ENCODE measurements at regions not wholly inside any gene's neighbourhood (a gene's known extent, or its start where the extent isn't known, plus 50 kb on each side); places are given as distances from the start of the nearest gene placed in this dataset.

- no peaks in the 10 kb centered on the region for H3K9me3 ChIP-seq (ENCODE audit: low read depth)
- H3K27me3 ChIP-seq, result no peaks in the 10 kb centered on the region
- H3K4me2 ChIP-seq, result no peak overlapping the region
- H3K4me3 ChIP-seq, result no peak overlapping the region
- no peak overlapping the region for H2AFZ ChIP-seq
- no peaks in the 10 kb centered on the region for H3K4me1 ChIP-seq (ENCODE audit: insufficient read depth)
- H3K79me2 ChIP-seq, result no peaks in the 10 kb centered on the region
- no peak for DNase-seq (ENCODE audit: low spot score)
- H3K9me2 ChIP-seq (replicated peaks; ENCODE audit: insufficient read depth), result no peaks in the 10 kb centered on the region
- H3K27ac ChIP-seq, result peak overlapping the region; percentile 28
- H3K36me3 ChIP-seq (replicated peaks; ENCODE audit: insufficient read depth, low read depth), result no peaks in the 10 kb centered on the region
- TF ChIP-seq EZH2phosphoT487 (IDR thresholded peaks at IDR 0.05; ENCODE audit: low read depth, severe bottlenecking, unreplicated experiment), result no peak
- no peak for TF ChIP-seq EZH2 (IDR thresholded peaks at IDR 0.05; ENCODE audit: borderline replicate concordance)
- no peak for TF ChIP-seq CTCF (IDR thresholded peaks at IDR 0.05; ENCODE audit: poor library complexity)
- 49% methylated on average over 2 of the region's 2 CpGs for WGBS (ENCODE audit: low lambda C conversion rate, missing lambda C conversion rate)
- no peaks in the 10 kb centered on the region for H4K20me1 ChIP-seq (ENCODE audit: insufficient read depth, poor library complexity, severe bottlenecking)
These were observed 141.1 kb upstream of the DAP start for GRCh38 chr5:10902145-10902544.

- no peaks in the 10 kb centered on the region for H3K36me3 ChIP-seq (replicated peaks; ENCODE audit: insufficient read depth, low read depth)
- TF ChIP-seq EZH2phosphoT487 (IDR thresholded peaks at IDR 0.05; ENCODE audit: low read depth, severe bottlenecking, unreplicated experiment) (no peak), CTCF (IDR thresholded peaks at IDR 0.05; ENCODE audit: poor library complexity) (no peak)
- 80% methylated on average over 4 of the region's 4 CpGs for WGBS (ENCODE audit: low lambda C conversion rate, missing lambda C conversion rate)
These were observed 137.5 kb upstream of the DAP start for GRCh38 chr5:10898514-10898913.

GRCh38 chr5:10896016-10896415, 135.0 kb upstream of the DAP start:
- Histone ChIP-seq H3K4me1 (ENCODE audit: insufficient read depth) (no peaks in the 10 kb centered on the region), H3K79me2 (no peaks in the 10 kb centered on the region), H2AFZ (no peak overlapping the region), H3K27ac (no peak overlapping the region), H3K9me2 (replicated peaks; ENCODE audit: insufficient read depth) (no peaks in the 10 kb centered on the region), H3K4me2 (no peak overlapping the region), H3K4me3 (no peak overlapping the region), H3K27me3 (no peaks in the 10 kb centered on the region), H4K20me1 (ENCODE audit: insufficient read depth, poor library complexity, severe bottlenecking) (no peaks in the 10 kb centered on the region), H3K9me3 (ENCODE audit: low read depth) (no peaks in the 10 kb centered on the region), H3K36me3 (replicated peaks; ENCODE audit: insufficient read depth, low read depth) (no peaks in the 10 kb centered on the region)
- TF ChIP-seq EZH2 (IDR thresholded peaks at IDR 0.05; ENCODE audit: borderline replicate concordance) (no peak), EZH2phosphoT487 (IDR thresholded peaks at IDR 0.05; ENCODE audit: low read depth, severe bottlenecking, unreplicated experiment) (no peak)
- peak; percentile 27 for DNase-seq (ENCODE audit: low spot score)
- 54% methylated on average over 1 of the region's 1 CpG for WGBS (ENCODE audit: low lambda C conversion rate, missing lambda C conversion rate)

More at GRCh38 chr5:10898514-10898913, 137.5 kb upstream of the DAP start:
- no peak overlapping the region for H3K4me3 ChIP-seq
- no peaks in the 10 kb centered on the region for H3K27me3 ChIP-seq
- no peak overlapping the region for H3K4me2 ChIP-seq
- no peaks in the 10 kb centered on the region for H3K4me1 ChIP-seq (ENCODE audit: insufficient read depth)
- no peaks in the 10 kb centered on the region for H3K9me3 ChIP-seq (ENCODE audit: low read depth)
- H4K20me1 ChIP-seq (ENCODE audit: insufficient read depth, poor library complexity, severe bottlenecking), result no peaks in the 10 kb centered on the region
- no peaks in the 10 kb centered on the region for H3K9me2 ChIP-seq (replicated peaks; ENCODE audit: insufficient read depth)
- no peak overlapping the region for H2AFZ ChIP-seq
- DNase-seq (ENCODE audit: low spot score), result no peak
- H3K27ac ChIP-seq, result no peak overlapping the region
- H3K79me2 ChIP-seq, result no peaks in the 10 kb centered on the region

- DNase-seq (ENCODE audit: low spot score), result no peak
- no peak overlapping the region for H2AFZ ChIP-seq
- TF ChIP-seq EZH2phosphoT487 (IDR thresholded peaks at IDR 0.05; ENCODE audit: low read depth, severe bottlenecking, unreplicated experiment), result no peak
- no peak for TF ChIP-seq CTCF (IDR thresholded peaks at IDR 0.05; ENCODE audit: poor library complexity)
- no peak for TF ChIP-seq EZH2 (IDR thresholded peaks at IDR 0.05; ENCODE audit: borderline replicate concordance)
These were observed 133.5 kb upstream of the DAP start for GRCh38 chr5:10894445-10895054.

More at GRCh38 chr5:10894445-10895054, 133.5 kb upstream of the DAP start:
- Histone ChIP-seq H3K4me1 (ENCODE audit: insufficient read depth) (no peaks in the 10 kb centered on the region), H3K9me2 (replicated peaks; ENCODE audit: insufficient read depth) (no peaks in the 10 kb centered on the region), H3K27me3 (no peaks in the 10 kb centered on the region), H3K9me3 (ENCODE audit: low read depth) (no peaks in the 10 kb centered on the region), H3K27ac (no peak overlapping the region), H4K20me1 (ENCODE audit: insufficient read depth, poor library complexity, severe bottlenecking) (no peaks in the 10 kb centered on the region), H3K79me2 (no peaks in the 10 kb centered on the region), H3K36me3 (replicated peaks; ENCODE audit: insufficient read depth, low read depth) (no peaks in the 10 kb centered on the region), H3K4me3 (no peak overlapping the region), H3K4me2 (no peak overlapping the region)
- WGBS (ENCODE audit: low lambda C conversion rate, missing lambda C conversion rate), result 83% methylated on average over 9 of the region's 9 CpGs

Measured in hepatocyte (in vitro differentiated cells).